Endothelial cell (in vitro differentiated cells): ENCODE measurements at regions not wholly inside any gene's neighbourhood (a gene's known extent, or its start where the extent isn't known, plus 50 kb on each side); places are given as distances from the start of the nearest gene placed in this dataset.

Source experiments
- DNase-seq: peaks from one replicate; pipeline ENCODE4 v3.0.0; 2021; ENCODE audit warnings: low spot score
- H3K27ac Mint-ChIP-seq: one replicate; pipeline ENCODE4 v1.8.0; 2021; ENCODE audit warnings: mixed read lengths, inconsistent platforms; ENCODE audit not compliant: unreplicated experiment
- H3K27me3 Mint-ChIP-seq: one replicate; pipeline ENCODE4 v1.8.0; 2021; ENCODE audit warnings: mild to moderate bottlenecking, moderate library complexity, mixed read lengths, inconsistent platforms; ENCODE audit not compliant: unreplicated experiment
- H3K36me3 Mint-ChIP-seq: one replicate; pipeline ENCODE4 v1.8.0; 2021; ENCODE audit warnings: mild to moderate bottlenecking, low read depth, mixed read lengths, inconsistent platforms; ENCODE audit not compliant: unreplicated experiment
- H3K4me1 Mint-ChIP-seq: one replicate; pipeline ENCODE4 v1.8.0; 2021; ENCODE audit warnings: mild to moderate bottlenecking, mixed read lengths, inconsistent platforms; ENCODE audit not compliant: unreplicated experiment
- H3K4me3 Mint-ChIP-seq: one replicate; pipeline ENCODE4 v1.8.0; 2021; ENCODE audit warnings: mild to moderate bottlenecking, mixed read lengths, inconsistent platforms; ENCODE audit not compliant: unreplicated experiment
- H3K9me3 Mint-ChIP-seq: one replicate; pipeline ENCODE4 v1.8.0; 2021; ENCODE audit warnings: mixed read lengths, inconsistent platforms; ENCODE audit not compliant: unreplicated experiment
- CTCF ChIP-seq: fragments of 200-600 bp; sonication (generic); IDR thresholded peaks from one replicate; pipeline ENCODE4 v1.5.0; 2021; ENCODE audit warnings: antibody characterized with exemption; ENCODE audit not compliant: unreplicated experiment

GRCh38 chr13:110812121-110812868 is 98.8 kb downstream of the ING1 start:
- Mint-ChIP-seq H3K36me3 (no peaks in the 10 kb centered on the region), H3K27ac (no peak overlapping the region), H3K9me3 (no peaks in the 10 kb centered on the region), H3K4me1 (peaks cover 6% of the 10 kb centered on the region), H3K4me3 (no peak overlapping the region), H3K27me3 (peaks cover 4% of the 10 kb centered on the region)
- no peak for DNase-seq
- TF ChIP-seq CTCF, result no peak

GRCh38 chr13:110812869-110813645 is 99.6 kb downstream of the ING1 start:
- H3K4me1 Mint-ChIP-seq, result peaks cover 6% of the 10 kb centered on the region

GRCh38 chr13:110813646-110814624 is 100.4 kb downstream of the ING1 start:
- Mint-ChIP-seq H3K36me3 (no peaks in the 10 kb centered on the region), H3K27me3 (peaks cover 4% of the 10 kb centered on the region), H3K27ac (no peak overlapping the region), H3K4me1 (peaks cover 6% of the 10 kb centered on the region), H3K9me3 (no peaks in the 10 kb centered on the region), H3K4me3 (no peak overlapping the region)
- no peak for DNase-seq
- TF ChIP-seq CTCF, result no peak

More at GRCh38 chr13:110812869-110813645, 99.6 kb downstream of the ING1 start:
- Mint-ChIP-seq H3K9me3 (no peaks in the 10 kb centered on the region), H3K27ac (no peak overlapping the region), H3K4me3 (no peak overlapping the region), H3K27me3 (peaks cover 4% of the 10 kb centered on the region), H3K36me3 (no peaks in the 10 kb centered on the region)
- no peak for TF ChIP-seq CTCF
- DNase-seq, result no peak

GRCh38 chr13:110815471-110816204 is 99.2 kb downstream of the ANKRD10 start:
- Mint-ChIP-seq H3K27ac (no peak overlapping the region), H3K4me1 (peaks cover 6% of the 10 kb centered on the region), H3K27me3 (peaks cover 4% of the 10 kb centered on the region), H3K9me3 (no peaks in the 10 kb centered on the region), H3K4me3 (no peak overlapping the region), H3K36me3 (no peaks in the 10 kb centered on the region)
- no peak for DNase-seq
- TF ChIP-seq CTCF, result no peak
